Rectal smooth muscle tissue (tissue), 1 donor: ENCODE measurements at regions not wholly inside any gene's neighbourhood (a gene's known extent, or its start where the extent isn't known, plus 50 kb on each side); places are given as distances from the start of the nearest gene placed in this dataset.

ENCODE experiments used
- H3K27ac ChIP-seq: one replicate; pipeline ENCODE4 v1.7.0; 2013; ENCODE audit warnings: low read depth, low read length, inconsistent platforms
- H3K27me3 ChIP-seq: one replicate; pipeline ENCODE4 v1.7.0; 2013; ENCODE audit warnings: low read length; ENCODE audit not compliant: control insufficient read depth, insufficient read depth
- H3K36me3 ChIP-seq: one replicate; pipeline ENCODE4 v1.7.0; 2013; ENCODE audit warnings: low read length; ENCODE audit not compliant: control insufficient read depth, insufficient read depth
- H3K4me1 ChIP-seq: one replicate; pipeline ENCODE4 v1.7.0; 2013; ENCODE audit warnings: low read length; ENCODE audit not compliant: control insufficient read depth, insufficient read depth
- H3K4me3 ChIP-seq: one replicate; pipeline ENCODE4 v1.7.0; 2013; ENCODE audit warnings: low read length
- H3K9ac ChIP-seq: one replicate; pipeline ENCODE4 v1.7.0; 2013; ENCODE audit warnings: low read length

DNA sequence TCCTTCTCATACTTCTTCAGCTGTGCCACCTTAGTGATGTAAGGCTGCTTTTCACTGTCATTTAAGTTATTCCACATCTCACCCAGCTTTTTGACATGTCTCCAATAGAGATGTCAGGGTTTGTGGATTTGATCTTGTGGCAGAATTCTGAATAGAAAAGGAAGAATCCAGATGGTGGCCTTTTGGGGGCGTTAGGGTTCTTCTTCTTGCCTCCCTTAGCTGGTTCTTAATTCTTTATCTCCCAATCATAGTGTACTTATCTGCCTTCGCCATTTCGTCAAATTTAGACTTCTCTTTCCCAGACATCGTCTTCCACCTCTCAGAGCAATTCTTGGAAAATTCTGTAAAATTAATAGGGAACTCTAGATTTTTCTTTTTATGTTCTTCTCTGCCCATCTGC lies 422.9 kb downstream of the GJA1 start:
- Histone ChIP-seq H3K4me1 (no peaks in the 10 kb centered on the region), H3K36me3 (no peaks in the 10 kb centered on the region), H3K9ac (no peak overlapping the region), H3K4me3 (no peak overlapping the region), H3K27me3 (no peaks in the 10 kb centered on the region), H3K27ac (no peak overlapping the region)

DNA sequence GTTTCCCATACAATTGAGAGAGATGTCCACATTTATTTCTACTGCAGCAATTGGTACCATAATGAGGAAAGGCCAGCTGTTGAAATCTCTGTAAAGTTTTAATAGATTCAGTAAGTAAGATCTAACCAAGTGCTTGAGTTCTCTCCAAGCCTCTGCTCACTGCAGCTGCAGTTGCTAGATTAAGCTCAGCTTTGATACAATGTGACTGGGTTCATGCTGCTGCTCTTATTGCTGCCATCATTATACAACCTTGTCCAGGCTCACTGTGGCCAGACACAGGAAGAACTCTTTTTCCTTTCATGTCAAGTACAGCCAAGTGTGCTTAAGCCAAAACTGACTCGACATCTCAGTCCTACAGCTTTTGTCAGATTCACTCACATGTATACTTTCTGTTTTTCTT lies 423.5 kb downstream of the GJA1 start:
- Histone ChIP-seq H3K4me3 (no peak overlapping the region), H3K27me3 (no peaks in the 10 kb centered on the region), H3K36me3 (no peaks in the 10 kb centered on the region), H3K27ac (no peak overlapping the region), H3K9ac (no peak overlapping the region), H3K4me1 (no peaks in the 10 kb centered on the region)

- Histone ChIP-seq H3K27ac (no peak overlapping the region), H3K4me3 (no peak overlapping the region), H3K27me3 (no peaks in the 10 kb centered on the region), H3K4me1 (no peaks in the 10 kb centered on the region), H3K36me3 (no peaks in the 10 kb centered on the region), H3K9ac (no peak overlapping the region)
Observed at GRCh38 chr6:121865811-121866210, 430.4 kb downstream of the GJA1 start.

- no peak overlapping the region for H3K4me3 ChIP-seq
- H3K27ac ChIP-seq, result no peak overlapping the region
- H3K4me1 ChIP-seq, result no peaks in the 10 kb centered on the region
- no peak overlapping the region for H3K9ac ChIP-seq
- H3K27me3 ChIP-seq, result no peaks in the 10 kb centered on the region
- H3K36me3 ChIP-seq, result no peaks in the 10 kb centered on the region
Observed at GRCh38 chr6:121867095-121867494, 431.6 kb downstream of the GJA1 start.

DNA sequence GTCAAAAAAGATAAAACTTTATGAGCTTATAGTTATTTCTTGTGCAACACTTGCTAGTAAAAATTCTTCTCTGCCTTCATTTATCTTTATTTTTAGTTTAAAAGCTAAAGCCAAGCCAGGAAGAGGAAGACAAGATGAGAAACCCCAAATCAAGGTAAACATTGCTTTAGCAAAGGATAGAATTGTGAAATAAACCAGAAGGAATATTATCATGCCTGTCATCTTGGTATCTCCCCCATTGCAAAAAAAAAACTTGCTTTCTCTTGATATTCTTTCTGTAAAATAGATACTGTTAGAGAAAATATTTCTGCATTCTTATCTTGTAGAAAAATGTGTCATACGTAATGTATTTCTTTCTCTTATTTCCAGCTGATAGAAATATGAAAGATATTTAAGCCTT lies 432.8 kb downstream of the GJA1 start:
- Histone ChIP-seq H3K27me3 (no peaks in the 10 kb centered on the region), H3K9ac (no peak overlapping the region), H3K4me3 (no peak overlapping the region), H3K27ac (no peak overlapping the region), H3K4me1 (no peaks in the 10 kb centered on the region), H3K36me3 (no peaks in the 10 kb centered on the region)

DNA sequence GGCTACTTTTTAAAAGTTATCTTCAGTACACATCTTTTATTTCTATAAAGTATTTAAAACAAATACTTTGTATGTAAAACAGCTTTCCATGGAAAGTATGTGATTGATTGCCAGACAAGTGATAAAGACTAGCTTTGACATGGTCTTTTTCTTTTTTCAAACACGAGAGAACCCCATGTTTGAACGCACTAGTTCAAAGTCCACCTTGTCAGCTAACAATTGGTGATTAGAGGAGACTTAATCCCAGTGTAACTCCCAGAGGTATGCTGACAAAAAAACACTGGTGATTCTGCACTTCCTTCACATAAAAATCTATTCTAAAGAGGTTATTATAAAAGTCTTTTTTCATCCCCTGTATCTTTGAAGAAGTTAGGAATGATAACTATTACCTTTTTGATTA lies 438.1 kb downstream of the GJA1 start:
- no peak overlapping the region for H3K4me3 ChIP-seq
- no peak overlapping the region for H3K27ac ChIP-seq
- no peaks in the 10 kb centered on the region for H3K4me1 ChIP-seq
- H3K27me3 ChIP-seq, result no peaks in the 10 kb centered on the region
- H3K9ac ChIP-seq, result no peak overlapping the region
- no peaks in the 10 kb centered on the region for H3K36me3 ChIP-seq

GRCh38 chr6:121876721-121877120 lies 441.3 kb downstream of the GJA1 start:
- Histone ChIP-seq H3K4me3 (no peak overlapping the region), H3K9ac (no peak overlapping the region), H3K27me3 (no peaks in the 10 kb centered on the region), H3K4me1 (no peaks in the 10 kb centered on the region), H3K36me3 (no peaks in the 10 kb centered on the region), H3K27ac (no peak overlapping the region)

DNA sequence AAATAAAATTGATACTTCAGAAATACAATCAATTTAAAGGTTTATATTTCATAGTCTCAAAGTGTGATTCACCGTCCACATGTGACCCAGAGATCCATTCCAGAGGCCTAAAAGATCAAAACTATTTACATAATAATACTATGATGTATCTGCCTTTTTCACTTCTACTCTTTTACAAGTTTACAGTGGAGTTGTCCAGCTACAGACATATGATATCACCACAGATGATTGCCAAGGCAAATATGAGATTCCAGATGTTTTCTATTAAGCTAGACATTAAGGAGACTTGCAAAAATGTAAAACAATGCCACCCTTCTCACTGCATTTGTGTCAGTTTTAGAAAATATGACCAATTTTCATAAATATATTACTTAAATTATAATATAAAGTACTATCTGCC lies 443.7 kb downstream of the GJA1 start:
- no peaks in the 10 kb centered on the region for H3K4me1 ChIP-seq
- no peak overlapping the region for H3K4me3 ChIP-seq
- H3K9ac ChIP-seq, result no peak overlapping the region
- no peaks in the 10 kb centered on the region for H3K36me3 ChIP-seq
- H3K27ac ChIP-seq, result no peak overlapping the region
- no peaks in the 10 kb centered on the region for H3K27me3 ChIP-seq

DNA sequence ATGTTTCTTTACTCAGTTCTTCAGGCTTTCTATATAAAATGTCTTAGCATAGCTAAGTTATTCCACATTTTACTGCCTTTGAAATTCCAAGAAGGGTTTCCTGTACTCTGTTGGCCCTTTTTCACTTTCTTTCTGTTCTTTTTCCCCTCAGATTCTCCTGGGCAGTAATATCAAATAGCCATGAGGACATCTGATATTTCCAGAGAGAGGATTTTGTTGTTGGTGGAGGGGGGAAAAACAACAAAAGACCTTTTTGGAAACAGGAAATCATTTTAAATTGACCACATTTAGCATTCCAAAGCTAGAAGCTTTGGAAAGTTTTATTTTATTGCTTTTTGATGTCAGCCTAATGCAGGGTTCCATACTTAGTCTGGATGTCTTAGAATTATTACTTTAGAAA lies 445.4 kb downstream of the GJA1 start:
- Histone ChIP-seq H3K4me3 (no peak overlapping the region), H3K9ac (no peak overlapping the region), H3K27me3 (no peaks in the 10 kb centered on the region), H3K4me1 (no peaks in the 10 kb centered on the region), H3K36me3 (no peaks in the 10 kb centered on the region), H3K27ac (no peak overlapping the region)

- no peak overlapping the region for H3K4me3 ChIP-seq
- H3K36me3 ChIP-seq, result no peaks in the 10 kb centered on the region
- no peak overlapping the region for H3K9ac ChIP-seq
- H3K27ac ChIP-seq, result no peak overlapping the region
- H3K4me1 ChIP-seq, result no peaks in the 10 kb centered on the region
- H3K27me3 ChIP-seq, result no peaks in the 10 kb centered on the region
Observed at GRCh38 chr6:121881974-121882667, 446.7 kb downstream of the GJA1 start.

- Histone ChIP-seq H3K36me3 (no peaks in the 10 kb centered on the region), H3K27ac (no peak overlapping the region), H3K4me1 (no peaks in the 10 kb centered on the region), H3K9ac (no peak overlapping the region), H3K27me3 (no peaks in the 10 kb centered on the region), H3K4me3 (no peak overlapping the region)
Observed at GRCh38 chr6:121884091-121884490, 448.6 kb downstream of the GJA1 start.

- Histone ChIP-seq H3K27me3 (no peaks in the 10 kb centered on the region), H3K27ac (no peak overlapping the region), H3K36me3 (no peaks in the 10 kb centered on the region), H3K4me1 (no peaks in the 10 kb centered on the region), H3K9ac (no peak overlapping the region), H3K4me3 (no peak overlapping the region)
Observed at GRCh38 chr6:121884620-121885019, 449.2 kb downstream of the GJA1 start.

DNA sequence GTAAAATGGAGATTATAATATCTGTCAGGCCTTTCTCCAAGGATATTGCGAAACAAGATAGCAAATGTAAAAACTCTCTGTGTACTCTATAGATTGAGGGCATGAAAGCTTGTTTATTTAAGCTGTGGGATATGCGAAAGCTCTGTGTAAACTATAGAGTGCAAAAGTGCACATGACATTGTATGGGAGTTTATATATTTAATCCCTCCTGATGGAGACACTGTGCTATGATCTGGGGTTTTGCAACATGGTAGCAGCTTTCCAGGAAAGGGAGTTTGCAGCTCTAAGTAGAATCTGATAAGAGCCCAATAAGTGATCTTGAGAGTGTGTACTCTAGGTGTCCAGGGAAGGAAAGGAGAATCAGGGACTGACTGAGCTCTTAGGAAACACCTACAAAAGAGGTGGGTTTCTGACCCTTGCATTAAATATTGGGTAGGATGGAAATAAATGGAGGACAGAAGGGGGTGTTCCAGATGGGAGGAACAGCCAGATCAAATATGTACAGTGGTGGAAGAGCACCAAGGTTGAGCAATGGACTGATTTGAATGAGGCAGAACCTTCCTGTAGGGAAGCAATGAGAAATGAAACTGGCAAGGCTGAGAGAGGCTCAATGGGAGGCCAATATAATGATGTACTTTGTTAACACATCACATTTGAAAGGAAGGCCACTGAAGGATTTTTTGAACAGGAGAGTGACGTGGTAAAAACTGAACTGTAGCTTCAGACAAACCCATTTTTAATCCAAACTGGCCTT lies 450.1 kb downstream of the GJA1 start:
- Histone ChIP-seq H3K27ac (no peak overlapping the region), H3K36me3 (no peaks in the 10 kb centered on the region)

More for the DNA sequence above, 450.1 kb downstream of the GJA1 start:
- H3K9ac ChIP-seq, result no peak overlapping the region
- H3K4me1 ChIP-seq, result no peaks in the 10 kb centered on the region
- H3K4me3 ChIP-seq, result no peak overlapping the region
- no peaks in the 10 kb centered on the region for H3K27me3 ChIP-seq
